ENCODE measurements at regions not wholly inside any gene's neighbourhood (a gene's known extent, or its start where the extent isn't known, plus 50 kb on each side); places are given as distances from the start of the nearest gene placed in this dataset.

GRCh38 chr10:29183301-29183945 is 105.4 kb upstream of the LYZL1 start:
- no peak for DNase-seq

GRCh38 chr10:29184205-29185000 is 104.5 kb upstream of the LYZL1 start:
- DNase-seq: no peak

- DNase-seq: no peak
Measured at GRCh38 chr10:29185050-29185449, 103.8 kb upstream of the LYZL1 start.

- no peak for DNase-seq
Measured at GRCh38 chr10:29186221-29186620, 102.6 kb upstream of the LYZL1 start.

- DNase-seq: peak; percentile 20
Measured at GRCh38 chr10:29189256-29189655, 99.6 kb upstream of the LYZL1 start.

GRCh38 chr10:29191674-29192073 is 97.2 kb upstream of the LYZL1 start:
- DNase-seq: peak; percentile 91

- DNase-seq: no peak
Measured at GRCh38 chr10:29199339-29199738, 89.5 kb upstream of the LYZL1 start.

GRCh38 chr10:29199941-29200679 is 88.8 kb upstream of the LYZL1 start:
- DNase-seq: no peak

GRCh38 chr10:29202386-29202940 is 86.4 kb upstream of the LYZL1 start:
- DNase-seq: peak; percentile 30

- no peak for DNase-seq
Measured at GRCh38 chr10:29203432-29203831, 85.4 kb upstream of the LYZL1 start.

- DNase-seq: no peak
Measured at GRCh38 chr10:29204070-29204800, 84.6 kb upstream of the LYZL1 start.

- DNase-seq: no peak
Measured at GRCh38 chr10:29205787-29206186, 83.1 kb upstream of the LYZL1 start.

GRCh38 chr10:29208845-29209244 is 80.0 kb upstream of the LYZL1 start:
- no peak for DNase-seq

GRCh38 chr10:29209830-29210229 is 79.0 kb upstream of the LYZL1 start:
- no peak for DNase-seq

- no peak for DNase-seq
Measured at GRCh38 chr10:29210266-29210868, 78.5 kb upstream of the LYZL1 start.

- DNase-seq: no peak
Measured at GRCh38 chr10:29212597-29212996, 76.3 kb upstream of the LYZL1 start.

- DNase-seq: no peak
Measured at GRCh38 chr10:29214551-29214950, 74.3 kb upstream of the LYZL1 start.

- DNase-seq: no peak
Measured at GRCh38 chr10:29217292-29217738, 71.6 kb upstream of the LYZL1 start.

- DNase-seq: no peak
Measured at GRCh38 chr10:29223326-29223725, 65.5 kb upstream of the LYZL1 start.

- no peak for DNase-seq
Measured at GRCh38 chr10:29224631-29225030, 64.2 kb upstream of the LYZL1 start.

- DNase-seq: no peak
Measured at GRCh38 chr10:29227201-29227600, 61.7 kb upstream of the LYZL1 start.

- DNase-seq: no peak
Measured at GRCh38 chr10:29228562-29228961, 60.3 kb upstream of the LYZL1 start.

Measured in MV-4-11 (cell line).